DOHH2 (cell line): ENCODE measurements at regions not wholly inside any gene's neighbourhood (a gene's known extent, or its start where the extent isn't known, plus 50 kb on each side); places are given as distances from the start of the nearest gene placed in this dataset.

Experiments
- H3F3A ChIP-seq: fragments of 200-600 bp; sonication (generic), shearing (Covaris generic); 2 replicates; pipeline ENCODE4 v1.6.0; 2016; ENCODE audit warnings: antibody characterized with exemption, mild to moderate bottlenecking; ENCODE audit not compliant: control insufficient read depth, insufficient read depth
- H3K27ac ChIP-seq: fragments of 200-600 bp; sonication (generic); 2 replicates; pipeline ENCODE4 v1.5.1; 2014; ENCODE audit warnings: low read depth, mild to moderate bottlenecking, low read length, moderate library complexity
- H3K27me3 ChIP-seq: fragments of 200-600 bp; sonication (generic); 2 replicates; pipeline ENCODE4 v1.6.1; 2014; ENCODE audit warnings: mild to moderate bottlenecking, low read length, mixed read lengths; ENCODE audit not compliant: control insufficient read depth
- H3K36me3 ChIP-seq: fragments of 200-600 bp; sonication (generic); 2 replicates; pipeline ENCODE4 v1.6.1; 2014; ENCODE audit warnings: mild to moderate bottlenecking, low read length, moderate library complexity, mixed read lengths; ENCODE audit not compliant: control insufficient read depth
- H3K4me1 ChIP-seq: fragments of 200-600 bp; sonication (generic); 2 replicates; pipeline ENCODE4 v1.6.1; 2014; ENCODE audit warnings: mild to moderate bottlenecking, low read length, mixed read lengths; ENCODE audit not compliant: control insufficient read depth
- H3K4me2 ChIP-seq: fragments of 200-600 bp; sonication (generic); 2 replicates; pipeline ENCODE4 v1.6.0; 2014; ENCODE audit warnings: mild to moderate bottlenecking, low read length, moderate library complexity
- H3K4me3 ChIP-seq: fragments of 200-600 bp; sonication (generic); 2 replicates; pipeline ENCODE4 v1.5.1; 2014; ENCODE audit warnings: mild to moderate bottlenecking, low read length, mixed read lengths
- H3K79me2 ChIP-seq: fragments of 200-600 bp; sonication (generic); 2 replicates; pipeline ENCODE4 v1.6.1; 2014; ENCODE audit warnings: mild to moderate bottlenecking, low read length, mixed read lengths; ENCODE audit not compliant: control insufficient read depth
- H3K9me2 ChIP-seq: fragments of 200-600 bp; sonication (generic); replicated peaks from 2 replicates; pipeline ENCODE4 v1.6.1; 2014; ENCODE audit warnings: mild to moderate bottlenecking, low read length, mixed read lengths; ENCODE audit not compliant: control insufficient read depth
- H3K9me3 ChIP-seq: fragments of 200-600 bp; sonication (generic); 2 replicates; pipeline ENCODE4 v1.6.1; 2014; ENCODE audit warnings: antibody characterized with exemption, low read length, mixed read lengths; ENCODE audit not compliant: control insufficient read depth, insufficient read depth
- H4K20me1 ChIP-seq: fragments of 200-600 bp; sonication (generic); 2 replicates; pipeline ENCODE4 v1.6.0; 2014; ENCODE audit warnings: low read depth, mild to moderate bottlenecking, antibody characterized with exemption, low read length, moderate library complexity; ENCODE audit not compliant: control insufficient read depth, insufficient read depth
- CTCF ChIP-seq: fragments of 200-600 bp; sonication (generic); IDR thresholded peaks from one replicate; pipeline ENCODE4 v1.5.1; 2014; ENCODE audit warnings: antibody characterized with exemption, mild to moderate bottlenecking, low read depth, low read length; ENCODE audit not compliant: poor library complexity, severe bottlenecking
- EZH2phosphoT487 ChIP-seq: fragments of 200-600 bp; sonication (generic); IDR thresholded peaks from 2 replicates; pipeline ENCODE4 v1.6.1; 2017; ENCODE audit warnings: borderline replicate concordance, mild to moderate bottlenecking, antibody characterized with exemption, low read length, moderate library complexity, mixed read lengths

DNA sequence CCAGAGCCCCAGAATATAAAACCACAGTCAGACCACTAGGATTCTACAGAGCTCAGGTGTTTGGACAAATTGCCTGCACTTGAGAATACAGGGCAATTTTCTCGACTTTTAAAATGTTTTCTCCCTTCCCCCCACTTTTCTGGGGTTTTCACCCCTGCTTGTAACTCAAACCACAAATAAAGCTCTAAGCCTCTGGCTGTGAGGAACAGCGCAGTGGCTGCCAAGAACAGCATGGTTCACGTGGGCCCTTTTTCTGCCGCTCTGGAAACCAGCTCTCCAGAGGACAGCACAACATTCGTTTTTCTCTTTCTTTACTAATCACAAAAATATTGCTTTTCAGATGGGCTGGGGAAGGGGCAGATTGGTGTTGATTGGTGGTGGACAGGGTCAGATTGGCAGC lies 102.2 kb upstream of the JUN start:
- no peaks in the 10 kb centered on the region for H3K9me3 ChIP-seq
- H3K79me2 ChIP-seq: no peaks in the 10 kb centered on the region
- no peak overlapping the region for H3K27ac ChIP-seq
- H3K4me2 ChIP-seq: no peak overlapping the region
- H3K27me3 ChIP-seq: peaks cover 9% of the 10 kb centered on the region
- TF ChIP-seq CTCF (no peak), EZH2phosphoT487 (no peak)
- H3K9me2 ChIP-seq: no peaks in the 10 kb centered on the region
- no peaks in the 10 kb centered on the region for H3F3A ChIP-seq
- no peaks in the 10 kb centered on the region for H3K36me3 ChIP-seq
- H3K4me1 ChIP-seq: no peaks in the 10 kb centered on the region
- H4K20me1 ChIP-seq: no peaks in the 10 kb centered on the region
- no peak overlapping the region for H3K4me3 ChIP-seq

DNA sequence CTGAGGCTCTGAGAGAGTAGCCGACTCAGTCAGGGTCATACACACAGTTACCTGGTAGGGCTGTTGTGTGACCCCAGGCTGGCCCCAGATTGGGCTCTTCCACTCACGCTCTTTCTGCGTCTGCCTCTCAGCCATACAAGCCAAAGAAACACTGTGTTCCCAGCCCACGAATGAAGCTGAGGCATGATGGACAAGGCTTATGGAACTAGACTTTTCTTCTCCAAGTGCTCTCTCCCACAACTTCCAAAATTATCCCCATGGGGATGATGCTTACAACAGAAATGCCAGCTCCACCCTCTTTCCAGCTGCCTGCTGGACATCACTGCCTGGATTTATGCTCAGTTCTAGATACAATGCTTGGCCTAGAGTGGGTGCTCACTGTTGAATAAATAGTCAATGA lies 102.8 kb upstream of the JUN start:
- no peak for TF ChIP-seq EZH2phosphoT487
- no peak for TF ChIP-seq CTCF
- Histone ChIP-seq H4K20me1 (no peaks in the 10 kb centered on the region), H3K79me2 (no peaks in the 10 kb centered on the region), H3F3A (no peaks in the 10 kb centered on the region), H3K4me3 (no peak overlapping the region), H3K27me3 (peaks cover 7% of the 10 kb centered on the region), H3K27ac (no peak overlapping the region), H3K4me2 (no peak overlapping the region), H3K4me1 (no peaks in the 10 kb centered on the region), H3K9me2 (no peaks in the 10 kb centered on the region), H3K9me3 (no peaks in the 10 kb centered on the region), H3K36me3 (no peaks in the 10 kb centered on the region)

GRCh38 chr1:58887059-58887458 lies 103.2 kb upstream of the JUN start:
- H4K20me1 ChIP-seq: no peaks in the 10 kb centered on the region
- no peaks in the 10 kb centered on the region for H3K4me1 ChIP-seq
- H3K27me3 ChIP-seq: peaks cover 7% of the 10 kb centered on the region
- no peak overlapping the region for H3K4me3 ChIP-seq
- no peaks in the 10 kb centered on the region for H3K9me2 ChIP-seq
- H3F3A ChIP-seq: no peaks in the 10 kb centered on the region
- no peaks in the 10 kb centered on the region for H3K9me3 ChIP-seq
- H3K4me2 ChIP-seq: no peak overlapping the region
- no peaks in the 10 kb centered on the region for H3K79me2 ChIP-seq
- no peaks in the 10 kb centered on the region for H3K36me3 ChIP-seq
- no peak for TF ChIP-seq CTCF
- H3K27ac ChIP-seq: no peak overlapping the region

DNA sequence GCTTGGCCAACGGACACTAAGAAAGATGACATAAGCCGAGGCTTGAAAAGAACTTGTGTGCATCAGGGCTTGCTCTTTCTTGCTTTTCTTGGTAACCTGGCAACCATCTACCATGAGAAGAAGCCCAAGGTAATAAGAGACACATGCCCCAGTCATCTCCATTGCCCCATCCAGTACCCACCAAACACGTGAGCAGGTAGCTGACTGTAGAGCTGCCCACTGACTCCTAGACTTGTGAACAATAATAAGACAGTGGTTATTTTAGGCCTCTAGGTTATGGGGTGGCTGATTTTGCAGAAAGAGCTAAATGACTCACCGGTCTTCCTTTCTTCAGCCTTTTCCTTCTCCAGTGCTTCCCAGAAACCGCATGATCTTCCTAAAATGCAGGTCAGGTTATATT lies 105.0 kb upstream of the JUN start:
- no peak overlapping the region for H3K4me3 ChIP-seq
- H3K79me2 ChIP-seq: no peaks in the 10 kb centered on the region
- peaks cover 5% of the 10 kb centered on the region for H3K27me3 ChIP-seq
- no peak for TF ChIP-seq EZH2phosphoT487
- no peak for TF ChIP-seq CTCF
- H3K27ac ChIP-seq: no peak overlapping the region
- H3K4me1 ChIP-seq: no peaks in the 10 kb centered on the region
- H3K9me2 ChIP-seq: no peaks in the 10 kb centered on the region
- no peaks in the 10 kb centered on the region for H4K20me1 ChIP-seq
- no peaks in the 10 kb centered on the region for H3K36me3 ChIP-seq
- H3F3A ChIP-seq: no peaks in the 10 kb centered on the region
- H3K9me3 ChIP-seq: no peaks in the 10 kb centered on the region
- no peak overlapping the region for H3K4me2 ChIP-seq
